Caco-2 (cell line): ENCODE measurements at regions not wholly inside any gene's neighbourhood (a gene's known extent, or its start where the extent isn't known, plus 50 kb on each side); places are given as distances from the start of the nearest gene placed in this dataset.
A peak's percentile ranks its signal among the peaks of the same experiment; 100 is the strongest.

Experiments used
- BruUV-seq: library from RNA; stranded (reverse); fragments of 400-500 nt; replicated peaks from 2 replicates; lab custom pipeline; 2021; lab: Mats Ljungman, UMichigan
- CTCF ChIA-PET: fragments of 300-600 bp; sonication (Branson Sonifier 250); formaldehyde crosslinking; loops from one replicate; lab custom pipeline; 2022; ENCODE audit warnings: antibody characterized with exemption; lab: Charles Lee
- POLR2A ChIA-PET: fragments of 300-600 bp; sonication (Branson Sonifier 250); formaldehyde crosslinking; loops from one replicate; lab custom pipeline; 2022; ENCODE audit warnings: antibody characterized with exemption; lab: Charles Lee
- DNase-seq, 2 experiments: peaks; one replicate each; pipeline versions ENCODE4 v3.0.0 to v3.0.0-alpha.2; 2020 to 2022
- H3K27me3 ChIP-seq: replicated peaks from 2 replicates; pipeline ENCODE4 v1.6.0; 2011; ENCODE audit warnings: low read length; ENCODE audit not compliant: control insufficient read depth, insufficient read depth
- H3K36me3 ChIP-seq: 2 replicates; pipeline ENCODE4 v1.5.1; 2011; ENCODE audit warnings: low read length; ENCODE audit not compliant: control insufficient read depth, insufficient read depth
- H3K4me1 ChIP-seq: fragments of 250-450 bp; sonication (Bioruptor Pico); 2 replicates; pipeline ENCODE4 v1.5.1; 2020; ENCODE audit warnings: mild to moderate bottlenecking
- H3K4me3 ChIP-seq: 2 replicates; pipeline ENCODE4 v1.5.1; 2011; ENCODE audit warnings: low read depth, mild to moderate bottlenecking, control low read depth, low read length
- H3K9me3 ChIP-seq: fragments of 250-450 bp; sonication (Bioruptor Pico); 2 replicates; pipeline ENCODE4 v1.5.1; 2020; ENCODE audit warnings: mild to moderate bottlenecking, moderate library complexity
- H3K27ac Mint-ChIP-seq: one replicate; pipeline ENCODE4 v1.8.0; 2022; ENCODE audit warnings: mixed read lengths; ENCODE audit not compliant: unreplicated experiment
- H3K27me3 Mint-ChIP-seq: one replicate; pipeline ENCODE4 v1.8.0; 2022; ENCODE audit warnings: mixed read lengths; ENCODE audit not compliant: insufficient read depth, unreplicated experiment
- H3K36me3 Mint-ChIP-seq: one replicate; pipeline ENCODE4 v1.8.0; 2022; ENCODE audit warnings: mild to moderate bottlenecking, mixed read lengths; ENCODE audit not compliant: insufficient read depth, unreplicated experiment
- H3K4me1 Mint-ChIP-seq: one replicate; pipeline ENCODE4 v1.8.0; 2022; ENCODE audit warnings: low read depth, mixed read lengths; ENCODE audit not compliant: unreplicated experiment
- H3K4me3 Mint-ChIP-seq: one replicate; pipeline ENCODE4 v1.8.0; 2022; ENCODE audit warnings: mild to moderate bottlenecking, moderate library complexity, mixed read lengths; ENCODE audit not compliant: unreplicated experiment
- H3K9me3 Mint-ChIP-seq: one replicate; pipeline ENCODE4 v1.8.0; 2022; ENCODE audit warnings: mixed read lengths; ENCODE audit not compliant: unreplicated experiment
- intact Hi-C: fragments of 100-400 bp; cut with micrococcal nuclease; formaldehyde crosslinking; loops from one replicate; pipeline ENCODE4 v1.10.0; 2022; ENCODE audit not compliant: unreplicated experiment
- TF ChIP-seq, protein P1 (sequence below), 2 experiments: fragments of 200-600 bp in 1 of 2; IDR thresholded peaks; 1 replicate in 1 of 2; 2 replicates in 1 of 2; pipeline versions ENCODE4 v1.5.1 to v1.8.0; 2011 to 2022; ENCODE audit warnings: antibody characterized with exemption in 1 of 2, control low read depth in 1 of 2, inconsistent platforms in 1 of 2, low read depth in 1 of 2, low read length in 1 of 2, mild to moderate bottlenecking in 1 of 2, moderate library complexity in 1 of 2; ENCODE audit not compliant: insufficient read depth in 1 of 2, severe bottlenecking in 1 of 2, unreplicated experiment in 1 of 2

DNA sequence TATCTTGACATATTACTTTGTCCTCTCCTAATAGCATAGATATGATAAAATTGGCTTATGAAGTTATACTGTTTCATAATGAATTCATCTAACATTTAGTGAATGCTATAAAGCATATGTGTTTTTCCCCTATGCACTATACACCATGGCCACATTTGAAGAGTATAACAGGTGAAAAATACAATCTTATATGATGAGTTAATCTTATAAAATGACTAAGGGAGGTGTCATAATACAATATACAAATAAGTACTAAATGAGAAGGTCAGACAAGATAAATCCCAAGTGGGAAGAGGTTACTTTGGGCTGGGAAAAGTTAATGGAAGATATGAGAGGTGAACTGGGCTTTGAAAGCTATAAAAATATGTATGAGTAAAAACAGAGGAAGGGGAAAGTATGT lies 174.4 kb downstream of the PCSK1 start:
- ChIA-PET CTCF (no interaction called here), POLR2A (no interaction called here)
- H3K4me1 ChIP-seq = peaks cover 6% of the 10 kb centered on the region; the same call in 1 of the 2 replicates
- H3K27ac Mint-ChIP-seq = peak overlapping the region; percentile 17
- H3K4me1 Mint-ChIP-seq = peaks cover 10% of the 10 kb centered on the region
- DNase-seq = no peak
- H3K9me3 Mint-ChIP-seq = no peaks in the 10 kb centered on the region
- no peaks in the 10 kb centered on the region for H3K36me3 ChIP-seq
- no peaks in the 10 kb centered on the region for H3K9me3 ChIP-seq
- H3K36me3 Mint-ChIP-seq = no peaks in the 10 kb centered on the region
- intact Hi-C loops = no loop called here
- H3K4me3 ChIP-seq = no peak overlapping the region
- no TSS peak for BruUV-seq
- H3K27me3 Mint-ChIP-seq = no peaks in the 10 kb centered on the region
- H3K4me3 Mint-ChIP-seq = no peak overlapping the region
- H3K27me3 ChIP-seq = no peaks in the 10 kb centered on the region
- TF ChIP-seq, protein P1, sequence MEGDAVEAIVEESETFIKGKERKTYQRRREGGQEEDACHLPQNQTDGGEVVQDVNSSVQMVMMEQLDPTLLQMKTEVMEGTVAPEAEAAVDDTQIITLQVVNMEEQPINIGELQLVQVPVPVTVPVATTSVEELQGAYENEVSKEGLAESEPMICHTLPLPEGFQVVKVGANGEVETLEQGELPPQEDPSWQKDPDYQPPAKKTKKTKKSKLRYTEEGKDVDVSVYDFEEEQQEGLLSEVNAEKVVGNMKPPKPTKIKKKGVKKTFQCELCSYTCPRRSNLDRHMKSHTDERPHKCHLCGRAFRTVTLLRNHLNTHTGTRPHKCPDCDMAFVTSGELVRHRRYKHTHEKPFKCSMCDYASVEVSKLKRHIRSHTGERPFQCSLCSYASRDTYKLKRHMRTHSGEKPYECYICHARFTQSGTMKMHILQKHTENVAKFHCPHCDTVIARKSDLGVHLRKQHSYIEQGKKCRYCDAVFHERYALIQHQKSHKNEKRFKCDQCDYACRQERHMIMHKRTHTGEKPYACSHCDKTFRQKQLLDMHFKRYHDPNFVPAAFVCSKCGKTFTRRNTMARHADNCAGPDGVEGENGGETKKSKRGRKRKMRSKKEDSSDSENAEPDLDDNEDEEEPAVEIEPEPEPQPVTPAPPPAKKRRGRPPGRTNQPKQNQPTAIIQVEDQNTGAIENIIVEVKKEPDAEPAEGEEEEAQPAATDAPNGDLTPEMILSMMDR (IDR thresholded peaks at IDR 0.05; ENCODE audit: insufficient read depth in 1 of 2, low read depth in 1 of 2, low read length in 1 of 2, severe bottlenecking in 1 of 2, unreplicated experiment in 1 of 2) = no peak

DNA sequence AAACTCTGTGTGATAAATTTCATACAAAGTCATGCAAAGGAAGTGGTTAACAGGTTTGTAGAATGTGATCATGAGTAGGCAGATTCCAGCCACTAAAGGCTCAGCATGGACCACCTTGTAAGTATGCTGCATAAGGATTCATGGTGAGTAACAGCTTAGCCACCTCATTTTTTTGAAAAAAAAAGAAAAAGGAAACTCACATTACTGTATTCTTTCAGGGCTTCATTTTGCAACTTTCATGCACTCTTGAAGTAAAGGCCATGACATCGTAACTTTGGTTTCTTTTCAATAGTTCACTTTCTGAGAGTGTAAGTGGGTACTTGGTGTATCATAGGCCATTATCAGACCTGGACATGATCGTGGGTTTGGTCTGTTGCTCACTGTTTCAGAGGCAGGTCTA lies 175.1 kb downstream of the PCSK1 start:
- H3K9me3 Mint-ChIP-seq = no peaks in the 10 kb centered on the region
- peaks cover 10% of the 10 kb centered on the region for H3K4me1 Mint-ChIP-seq
- Histone ChIP-seq H3K4me3 (no peak overlapping the region), H3K9me3 (no peaks in the 10 kb centered on the region), H3K4me1 (peaks cover 6% of the 10 kb centered on the region; the same call in 1 of the 2 replicates), H3K27me3 (no peaks in the 10 kb centered on the region), H3K36me3 (no peaks in the 10 kb centered on the region)
- no peak overlapping the region for H3K27ac Mint-ChIP-seq
- H3K27me3 Mint-ChIP-seq = no peaks in the 10 kb centered on the region
- POLR2A ChIA-PET = no interaction called here
- intact Hi-C loops = loop anchor here (2.0 kb wide), 1 partner anchor 79 kb away; no protein-coding TSS in a partner anchor
- CTCF ChIA-PET = no interaction called here
- H3K4me3 Mint-ChIP-seq = no peak overlapping the region
- no TSS peak for BruUV-seq
- TF ChIP-seq, protein P1 (IDR thresholded peaks at IDR 0.05; ENCODE audit: insufficient read depth in 1 of 2, low read depth in 1 of 2, low read length in 1 of 2, severe bottlenecking in 1 of 2, unreplicated experiment in 1 of 2) = no peak
- no peaks in the 10 kb centered on the region for H3K36me3 Mint-ChIP-seq
- DNase-seq = no peak

DNA sequence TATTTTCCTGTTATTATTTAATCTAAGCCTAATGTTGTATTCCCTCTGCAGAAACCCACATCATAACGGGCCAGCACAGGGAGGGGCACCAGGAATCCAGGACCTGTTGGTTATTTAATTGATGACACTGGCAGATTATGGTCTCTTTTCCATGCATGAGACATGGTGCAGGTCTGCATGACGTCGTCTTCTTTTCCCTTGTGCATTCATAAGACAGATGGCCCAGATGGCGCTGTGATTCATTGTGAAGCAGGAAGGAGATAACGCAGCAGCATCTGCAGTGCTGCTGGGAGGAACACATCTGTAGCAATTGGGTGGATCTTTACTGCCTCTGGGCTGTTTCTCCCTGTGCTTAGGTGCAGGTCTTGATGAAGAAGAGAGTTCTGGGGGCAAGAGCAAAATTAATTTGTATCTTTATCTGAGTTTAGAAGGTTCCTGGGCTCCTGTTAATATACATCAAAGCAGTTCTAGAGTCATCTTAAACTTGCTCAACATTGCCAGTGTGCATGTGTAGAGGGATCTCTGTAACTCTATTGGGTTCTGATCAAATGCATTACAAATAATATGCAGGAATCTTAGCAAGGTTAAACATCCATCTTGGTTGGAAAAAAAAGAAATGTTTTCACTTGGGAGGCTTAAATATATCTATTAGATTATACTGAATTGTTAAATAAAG lies 176.1 kb downstream of the PCSK1 start:
- DNase-seq = peak; percentile 49 to 63
- Mint-ChIP-seq H3K4me1 (peaks cover 10% of the 10 kb centered on the region), H3K9me3 (no peaks in the 10 kb centered on the region), H3K4me3 (no peak overlapping the region), H3K36me3 (no peaks in the 10 kb centered on the region), H3K27ac (no peak overlapping the region), H3K27me3 (no peaks in the 10 kb centered on the region)
- H3K9me3 ChIP-seq = no peaks in the 10 kb centered on the region
- intact Hi-C loops = loop anchor here (2.0 kb wide), 1 partner anchor 80 kb away; no protein-coding TSS in a partner anchor
- CTCF ChIA-PET = no interaction called here
- H3K27me3 ChIP-seq = no peaks in the 10 kb centered on the region
- no peaks in the 10 kb centered on the region for H3K36me3 ChIP-seq
- no peak overlapping the region for H3K4me3 ChIP-seq
- BruUV-seq = no TSS peak
- H3K4me1 ChIP-seq = peaks cover 6% of the 10 kb centered on the region; the same call in 1 of the 2 replicates
- TF ChIP-seq, protein P1 (IDR thresholded peaks at IDR 0.05; ENCODE audit: insufficient read depth in 1 of 2, low read depth in 1 of 2, low read length in 1 of 2, severe bottlenecking in 1 of 2, unreplicated experiment in 1 of 2) = peak in 1 of 2 experiments; percentile 32
- POLR2A ChIA-PET = no interaction called here
